ENCODE measurements at regions not wholly inside any gene's neighbourhood (a gene's known extent, or its start where the extent isn't known, plus 50 kb on each side); places are given as distances from the start of the nearest gene placed in this dataset.

DNA sequence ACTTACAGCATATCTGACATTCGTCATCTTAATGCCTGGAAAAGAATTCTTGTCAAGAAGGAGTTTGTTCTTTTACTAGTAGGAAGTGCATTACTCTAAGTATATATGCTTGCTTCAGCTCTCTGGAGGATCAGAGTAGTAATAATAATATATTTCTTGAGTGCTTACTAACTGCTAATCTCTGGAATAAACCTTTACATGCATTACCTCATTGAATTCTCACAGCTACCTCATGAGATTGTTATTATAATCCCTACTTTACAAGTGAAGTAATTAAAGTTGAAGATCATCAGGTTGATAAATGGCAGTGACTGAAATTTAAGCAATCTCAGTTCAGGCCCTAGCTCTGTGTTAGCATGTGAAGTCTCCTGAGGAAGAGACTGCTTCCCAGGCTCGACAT lies 115.0 kb upstream of the PDE5A start:
- Histone ChIP-seq H3K27me3 (ENCODE audit: low read depth) (no peaks in the 10 kb centered on the region), H3K4me1 (no peaks in the 10 kb centered on the region), H3K9me3 (no peaks in the 10 kb centered on the region), H3K36me3 (replicated peaks) (no peaks in the 10 kb centered on the region), H3K4me3 (no peak overlapping the region)
- DNase-seq (ENCODE audit: low spot score in 2 of 2), result no peak
- in situ Hi-C loops (cut with MboI; ENCODE audit: low sequenced_read_pairs), result no loop called here

DNA sequence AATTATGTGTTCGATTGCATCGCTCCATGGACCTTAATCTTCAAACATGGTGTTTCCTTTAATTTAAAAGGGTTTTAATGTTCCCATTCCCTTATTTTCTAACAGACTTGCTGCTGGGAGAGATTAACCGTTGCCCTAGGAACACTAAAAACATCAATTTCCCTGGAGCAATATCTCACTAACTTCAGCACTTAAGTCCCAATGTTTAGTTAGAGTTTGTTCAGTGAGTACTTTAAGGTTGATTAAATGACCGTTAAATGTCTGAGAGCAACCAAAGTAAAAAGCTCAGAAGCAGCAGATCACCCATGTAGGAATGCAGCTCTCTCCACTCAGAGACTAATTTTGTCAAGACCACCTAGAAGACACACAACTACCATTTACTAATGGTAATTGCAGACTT lies 111.2 kb upstream of the PDE5A start:
- Histone ChIP-seq H3K4me1 (no peaks in the 10 kb centered on the region), H3K36me3 (replicated peaks) (no peaks in the 10 kb centered on the region), H3K4me3 (no peak overlapping the region), H3K27me3 (ENCODE audit: low read depth) (no peaks in the 10 kb centered on the region), H3K9me3 (no peaks in the 10 kb centered on the region)
- in situ Hi-C loops (cut with MboI; ENCODE audit: low sequenced_read_pairs), result no loop called here
- DNase-seq (ENCODE audit: low spot score in 2 of 2), result no peak

DNA sequence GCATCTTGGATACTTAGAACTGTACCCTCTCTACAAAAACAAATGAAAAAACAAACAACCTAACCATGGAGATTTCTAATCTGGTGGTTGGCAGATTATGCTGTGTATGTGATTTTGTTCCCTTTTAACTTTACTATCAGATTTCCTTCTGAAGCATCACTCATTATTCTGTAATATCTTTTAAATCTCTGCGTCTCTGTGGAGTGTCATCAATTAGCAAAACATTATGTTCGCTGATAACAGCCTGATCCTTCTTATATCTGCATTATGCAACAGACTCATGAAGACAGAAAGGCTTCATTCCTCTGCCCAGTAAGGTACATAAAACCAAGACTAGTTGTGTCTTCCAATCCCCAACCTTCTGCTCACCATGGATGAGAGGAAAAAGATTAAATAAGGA lies 110.3 kb upstream of the PDE5A start:
- Histone ChIP-seq H3K9me3 (no peaks in the 10 kb centered on the region), H3K27me3 (ENCODE audit: low read depth) (no peaks in the 10 kb centered on the region), H3K36me3 (replicated peaks) (no peaks in the 10 kb centered on the region), H3K4me1 (no peaks in the 10 kb centered on the region), H3K4me3 (no peak overlapping the region)
- in situ Hi-C loops (cut with MboI; ENCODE audit: low sequenced_read_pairs), result no loop called here
- no peak for DNase-seq (ENCODE audit: low spot score in 2 of 2)

DNA sequence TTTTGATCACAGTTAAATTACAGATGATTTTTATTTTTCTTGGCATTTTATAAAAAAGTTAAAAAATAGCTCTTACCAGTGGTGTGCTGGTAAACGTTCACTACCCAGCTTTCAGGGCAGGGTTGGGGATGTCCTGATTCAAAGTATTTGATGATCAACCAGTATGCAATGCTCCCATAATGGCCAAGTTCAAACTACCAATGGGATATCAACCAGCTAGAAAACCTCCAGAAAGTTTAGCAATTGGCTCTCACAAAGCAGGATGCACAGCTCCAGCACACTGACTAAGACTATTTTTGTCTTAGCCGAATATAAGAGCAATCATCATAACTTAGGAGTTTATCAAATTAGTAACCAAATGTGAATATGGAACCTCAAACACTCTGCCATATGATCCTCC lies 108.0 kb upstream of the PDE5A start:
- H3K27me3 ChIP-seq (ENCODE audit: low read depth), result no peaks in the 10 kb centered on the region
- no peaks in the 10 kb centered on the region for H3K4me1 ChIP-seq
- H3K36me3 ChIP-seq (replicated peaks), result no peaks in the 10 kb centered on the region
- in situ Hi-C loops (cut with MboI; ENCODE audit: low sequenced_read_pairs), result no loop called here
- no peaks in the 10 kb centered on the region for H3K9me3 ChIP-seq
- DNase-seq (ENCODE audit: low spot score in 2 of 2), result no peak
- H3K4me3 ChIP-seq, result no peak overlapping the region

DNA sequence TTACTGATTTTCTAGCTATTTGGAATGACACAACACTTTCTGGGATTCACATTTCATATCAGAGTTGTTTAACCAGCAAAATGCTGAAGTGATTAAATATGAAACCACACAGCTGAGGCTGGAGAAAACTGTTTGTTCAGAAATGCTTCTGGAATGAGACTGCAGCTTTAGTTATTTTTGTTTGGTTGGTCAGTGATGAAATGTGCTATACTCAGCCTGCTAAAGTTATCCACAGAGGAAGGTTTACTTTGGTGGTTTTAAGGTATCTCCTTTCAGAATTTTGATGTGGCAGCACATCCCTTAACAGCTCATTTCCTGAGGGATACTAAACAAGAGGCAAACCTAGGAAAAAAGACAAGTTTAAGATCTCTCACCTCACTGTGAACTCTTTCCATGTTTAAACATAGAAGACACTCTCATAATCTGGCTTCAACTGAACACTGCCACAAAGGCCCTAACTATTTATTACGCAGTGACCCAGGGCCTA lies 106.6 kb upstream of the PDE5A start:
- Histone ChIP-seq H3K27me3 (ENCODE audit: low read depth) (no peaks in the 10 kb centered on the region), H3K4me1 (no peaks in the 10 kb centered on the region; the same call in 1 of the 2 replicates), H3K9me3 (no peaks in the 10 kb centered on the region), H3K4me3 (no peak overlapping the region), H3K36me3 (replicated peaks) (no peaks in the 10 kb centered on the region)
- DNase-seq (ENCODE audit: low spot score in 2 of 2), result no peak
- in situ Hi-C loops (cut with MboI; ENCODE audit: low sequenced_read_pairs), result no loop called here

DNA sequence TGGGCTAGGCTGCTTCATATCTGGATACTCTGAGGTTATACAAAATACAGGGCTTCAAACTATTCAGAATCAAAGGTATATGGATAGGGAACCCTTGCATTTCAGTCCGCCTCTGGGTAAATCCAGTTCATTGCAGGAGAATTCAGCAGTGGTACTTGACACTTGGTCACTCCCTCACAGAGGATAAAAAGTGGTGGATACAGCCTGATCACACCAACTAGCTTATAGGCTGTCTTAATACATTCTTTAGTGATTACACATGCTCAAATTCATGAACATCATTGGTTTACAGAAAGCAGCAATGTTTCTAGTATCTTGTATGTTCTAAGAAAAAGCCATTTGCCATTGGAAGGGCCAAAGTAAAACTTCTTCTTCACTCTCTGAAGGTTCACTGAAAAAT lies 104.8 kb upstream of the PDE5A start:
- no peaks in the 10 kb centered on the region; the same call in 1 of the 2 replicates for H3K4me1 ChIP-seq
- in situ Hi-C loops (cut with MboI; ENCODE audit: low sequenced_read_pairs), result no loop called here

DNA sequence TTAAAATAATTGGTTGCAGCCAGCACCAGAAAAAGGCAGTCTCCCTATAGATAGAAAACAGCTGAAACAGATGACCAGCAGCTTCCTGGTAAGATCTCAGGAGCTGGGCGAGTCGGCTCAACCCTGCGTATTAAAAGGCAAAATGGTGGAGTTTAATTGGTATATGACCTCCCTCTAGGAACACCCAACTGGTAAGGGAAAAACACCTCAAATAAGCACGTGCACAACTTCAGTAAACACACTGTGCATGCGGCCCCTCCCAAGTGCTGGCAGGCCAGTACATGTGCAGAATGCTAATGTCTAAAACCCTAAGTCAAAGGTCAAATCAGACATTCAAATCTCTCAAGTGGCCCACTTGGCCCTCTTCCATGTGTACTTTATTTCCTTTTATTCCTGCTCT lies 103.2 kb upstream of the PDE5A start:
- no peak for DNase-seq (ENCODE audit: low spot score in 2 of 2)
- Histone ChIP-seq H3K27me3 (ENCODE audit: low read depth) (no peaks in the 10 kb centered on the region), H3K4me1 (no peaks in the 10 kb centered on the region; the same call in 1 of the 2 replicates), H3K4me3 (no peak overlapping the region), H3K9me3 (no peaks in the 10 kb centered on the region), H3K36me3 (replicated peaks) (no peaks in the 10 kb centered on the region)
- in situ Hi-C loops (cut with MboI; ENCODE audit: low sequenced_read_pairs), result no loop called here

More for the DNA sequence above, 104.8 kb upstream of the PDE5A start:
- H3K36me3 ChIP-seq (replicated peaks), result no peaks in the 10 kb centered on the region
- no peaks in the 10 kb centered on the region for H3K9me3 ChIP-seq
- H3K27me3 ChIP-seq (ENCODE audit: low read depth), result no peaks in the 10 kb centered on the region
- H3K4me3 ChIP-seq, result no peak overlapping the region
- no peak for DNase-seq (ENCODE audit: low spot score in 2 of 2)

DNA sequence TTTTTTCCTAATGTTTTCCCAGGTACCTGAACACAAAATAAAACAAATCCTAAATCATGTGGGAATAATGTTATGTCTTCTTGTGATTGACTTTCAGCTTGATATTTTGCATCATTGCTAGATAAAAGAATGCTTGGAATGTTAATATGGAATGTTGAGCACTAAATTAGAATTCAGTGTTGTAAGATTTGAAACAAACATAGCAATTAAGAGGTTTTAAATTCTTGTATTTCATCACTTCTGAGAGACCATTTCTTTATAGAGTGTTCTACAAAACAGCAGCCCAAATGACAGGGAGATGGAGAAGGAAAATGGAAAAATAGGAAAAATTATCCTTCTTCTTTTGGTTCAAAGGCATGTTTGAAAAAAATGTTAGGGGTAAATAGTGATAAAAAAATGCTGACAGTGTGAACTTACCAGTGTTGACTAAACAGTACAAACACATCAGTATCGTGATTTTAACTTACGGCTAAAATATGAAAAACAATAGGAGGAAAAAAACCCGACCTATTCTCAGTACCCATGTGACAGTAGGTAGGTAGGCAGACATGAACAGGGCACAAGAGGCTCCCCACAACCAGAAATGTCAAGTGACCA lies 102.6 kb upstream of the PDE5A start:
- no peak for DNase-seq (ENCODE audit: low spot score in 2 of 2)
- H3K4me3 ChIP-seq, result no peak overlapping the region
- in situ Hi-C loops (cut with MboI; ENCODE audit: low sequenced_read_pairs), result no loop called here
- no peaks in the 10 kb centered on the region for H3K36me3 ChIP-seq (replicated peaks)
- H3K9me3 ChIP-seq, result no peaks in the 10 kb centered on the region
- no peaks in the 10 kb centered on the region; the same call in 1 of the 2 replicates for H3K4me1 ChIP-seq
- no peaks in the 10 kb centered on the region for H3K27me3 ChIP-seq (ENCODE audit: low read depth)

DNA sequence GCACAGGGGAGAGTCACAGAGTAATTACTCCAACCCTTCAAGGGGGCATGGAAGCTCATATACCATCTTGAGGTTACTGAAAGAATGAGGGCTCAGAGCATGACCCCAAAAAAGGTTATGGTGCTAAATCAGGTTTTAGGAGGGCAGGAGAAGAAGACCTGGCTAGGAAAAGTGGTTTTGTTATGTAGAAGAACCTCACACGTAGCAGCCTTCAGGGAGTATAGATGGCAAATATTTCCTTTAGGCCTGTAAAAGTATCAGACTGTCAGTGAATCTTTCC lies 102.0 kb upstream of the PDE5A start:
- no peaks in the 10 kb centered on the region for H3K36me3 ChIP-seq (replicated peaks)
- H3K4me3 ChIP-seq, result no peak overlapping the region
- in situ Hi-C loops (cut with MboI; ENCODE audit: low sequenced_read_pairs), result no loop called here
- H3K9me3 ChIP-seq, result no peaks in the 10 kb centered on the region
- H3K27me3 ChIP-seq (ENCODE audit: low read depth), result no peaks in the 10 kb centered on the region
- H3K4me1 ChIP-seq, result no peaks in the 10 kb centered on the region; the same call in 1 of the 2 replicates
- DNase-seq (ENCODE audit: low spot score in 2 of 2), result no peak

DNA sequence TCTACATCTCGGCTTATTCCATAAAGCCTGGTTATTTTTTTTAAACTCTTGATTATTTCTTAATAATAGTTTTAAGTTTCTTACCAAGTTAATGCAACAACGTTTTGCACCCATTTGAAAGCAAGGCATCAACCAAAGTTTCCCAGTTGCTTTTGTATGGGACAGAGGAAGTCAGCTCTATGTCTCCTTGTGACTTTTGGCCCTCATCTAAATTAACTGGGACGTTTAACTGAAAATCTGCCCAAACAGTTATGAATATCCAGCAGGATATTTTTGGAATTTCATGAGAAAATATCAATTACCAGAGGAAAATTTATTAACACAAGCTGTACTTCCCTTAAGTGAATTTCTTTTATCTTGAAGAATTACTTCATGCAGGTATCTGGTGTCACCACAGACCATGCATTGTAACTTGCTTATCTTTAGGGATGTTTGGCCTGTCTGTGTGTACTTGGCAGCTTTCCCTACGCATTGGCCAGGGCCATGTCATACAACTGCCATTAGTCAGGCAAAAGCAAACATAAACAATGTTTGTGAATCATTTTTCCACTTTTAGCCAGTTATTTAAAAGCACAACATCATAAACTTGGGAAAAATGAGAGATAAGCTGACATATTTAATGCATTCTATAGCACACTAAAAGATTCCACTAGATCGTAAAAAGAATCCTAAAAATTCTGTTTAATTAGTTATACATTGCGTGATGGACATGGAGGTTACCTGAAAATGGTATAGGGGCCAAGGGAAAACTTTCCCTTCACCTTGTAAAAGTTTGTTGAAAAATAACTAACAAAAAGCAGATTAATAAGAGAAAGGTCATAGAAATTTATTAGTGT lies 101.4 kb upstream of the PDE5A start:
- H3K4me1 ChIP-seq, result no peaks in the 10 kb centered on the region; the same call in 1 of the 2 replicates
- no peak overlapping the region for H3K4me3 ChIP-seq
- in situ Hi-C loops (cut with MboI; ENCODE audit: low sequenced_read_pairs), result no loop called here
- no peaks in the 10 kb centered on the region for H3K9me3 ChIP-seq
- H3K27me3 ChIP-seq (ENCODE audit: low read depth), result no peaks in the 10 kb centered on the region
- no peaks in the 10 kb centered on the region for H3K36me3 ChIP-seq (replicated peaks)
- DNase-seq (ENCODE audit: low spot score in 2 of 2), result no peak

DNA sequence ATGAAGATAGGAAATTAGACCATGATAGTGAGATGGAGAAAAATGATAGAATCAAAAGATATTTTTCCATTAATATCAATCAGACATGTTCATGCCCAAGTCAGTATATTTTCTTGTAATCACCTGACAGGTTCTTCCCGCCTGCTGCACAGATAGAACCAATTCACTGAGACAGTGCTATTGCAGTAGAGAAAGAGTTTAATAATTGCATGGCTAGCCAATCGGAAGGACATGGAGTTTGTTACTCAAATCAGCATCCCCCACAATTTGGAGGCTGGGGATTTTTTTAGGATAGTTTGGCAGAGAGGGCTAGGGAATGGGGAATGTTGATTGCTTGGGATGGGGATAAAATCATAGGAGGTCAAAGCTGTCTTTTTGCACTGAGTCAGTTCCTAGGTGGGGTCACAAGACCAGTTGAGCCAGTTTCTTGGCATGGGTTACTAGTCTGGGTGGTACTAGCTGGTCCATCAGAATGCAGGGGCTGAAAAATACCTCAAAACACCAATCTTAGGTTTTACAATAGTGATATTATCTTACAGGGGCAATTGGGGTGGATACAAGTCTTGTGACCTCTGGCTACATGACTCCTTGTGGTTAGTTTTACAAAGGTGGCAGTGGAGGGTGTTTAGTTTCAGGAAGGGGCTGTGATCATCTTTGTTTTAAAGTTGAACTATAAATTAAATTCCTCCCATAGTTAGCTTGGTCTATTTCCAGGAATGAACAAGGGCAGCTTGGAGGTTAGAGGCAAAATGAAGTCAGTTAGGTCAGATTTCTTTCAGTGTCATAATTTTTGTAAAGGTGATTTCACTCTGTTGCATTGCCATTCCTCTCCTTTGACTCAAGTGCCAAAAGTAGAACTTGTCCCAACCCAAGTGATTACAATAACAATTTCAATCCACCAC lies 100.3 kb upstream of the PDE5A start:
- DNase-seq (ENCODE audit: low spot score in 2 of 2), result no peak
- no peaks in the 10 kb centered on the region for H3K9me3 ChIP-seq
- no peaks in the 10 kb centered on the region; the same call in 1 of the 2 replicates for H3K4me1 ChIP-seq
- in situ Hi-C loops (cut with MboI; ENCODE audit: low sequenced_read_pairs), result no loop called here
- H3K36me3 ChIP-seq (replicated peaks), result no peaks in the 10 kb centered on the region
- no peaks in the 10 kb centered on the region for H3K27me3 ChIP-seq (ENCODE audit: low read depth)
- no peak overlapping the region for H3K4me3 ChIP-seq

DNA sequence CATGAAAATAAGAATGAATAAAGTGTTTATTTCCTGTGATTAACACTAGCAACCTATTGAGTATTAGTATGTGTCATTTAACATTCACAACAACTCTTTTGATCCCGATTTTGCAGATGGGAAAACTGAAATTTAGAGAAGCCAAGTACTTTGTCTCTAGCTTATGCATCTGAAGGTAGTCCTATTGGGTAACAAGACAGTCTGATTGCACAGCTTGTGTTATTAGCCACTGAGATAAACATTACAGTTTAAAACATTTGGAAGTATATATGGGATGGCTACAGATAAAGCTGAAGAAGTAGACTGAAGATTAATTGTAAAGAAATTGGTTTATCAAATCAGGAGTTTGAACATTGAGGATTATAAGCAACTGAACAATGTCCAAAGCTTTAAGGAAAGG lies 99.6 kb upstream of the PDE5A start:
- Histone ChIP-seq H3K27me3 (ENCODE audit: low read depth) (no peaks in the 10 kb centered on the region), H3K4me3 (no peak overlapping the region)

DNA sequence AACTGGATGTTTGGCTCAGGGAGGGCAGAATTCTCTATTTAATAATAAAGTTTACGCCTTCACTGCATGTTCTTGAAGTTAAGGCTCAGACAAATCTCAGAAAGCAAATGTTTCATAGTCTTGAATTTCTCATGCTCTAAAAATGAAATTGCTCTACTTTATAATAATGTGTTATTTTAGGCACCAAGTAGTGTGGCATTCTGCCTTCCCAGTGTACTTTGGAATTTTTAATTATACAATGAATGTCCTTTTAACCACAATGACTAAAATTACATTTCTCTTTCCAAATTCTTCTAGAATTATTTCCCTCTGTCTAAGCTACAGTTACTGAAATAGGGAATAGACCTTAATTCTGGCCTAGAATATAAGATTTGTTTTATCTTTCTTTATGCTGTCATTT lies 97.9 kb upstream of the PDE5A start:
- in situ Hi-C loops (cut with MboI; ENCODE audit: low sequenced_read_pairs), result no loop called here
- Histone ChIP-seq H3K4me3 (no peak overlapping the region), H3K36me3 (replicated peaks) (no peaks in the 10 kb centered on the region), H3K9me3 (no peaks in the 10 kb centered on the region), H3K27me3 (ENCODE audit: low read depth) (no peaks in the 10 kb centered on the region), H3K4me1 (no peaks in the 10 kb centered on the region; the same call in 1 of the 2 replicates)
- DNase-seq (ENCODE audit: low spot score in 2 of 2), result no peak

More for the DNA sequence above, 99.6 kb upstream of the PDE5A start:
- no peak for DNase-seq (ENCODE audit: low spot score in 2 of 2)
- in situ Hi-C loops (cut with MboI; ENCODE audit: low sequenced_read_pairs), result no loop called here
- Histone ChIP-seq H3K36me3 (replicated peaks) (no peaks in the 10 kb centered on the region), H3K9me3 (no peaks in the 10 kb centered on the region), H3K4me1 (no peaks in the 10 kb centered on the region; the same call in 1 of the 2 replicates)
